T-helper 1 cell treated with Interleukin-12 subunit alpha and Interleukin-12 subunit beta and Interleukin-4 antibody, amounts not matched to agents 30 ng/mL and 1 ng/mL, for 36 hours (primary cell): ENCODE measurements at regions not wholly inside any gene's neighbourhood (a gene's known extent, or its start where the extent isn't known, plus 50 kb on each side); places are given as distances from the start of the nearest gene placed in this dataset.
"Not testable (repeated sequence)": the region's sequence is repeated elsewhere in the genome, so short reads cannot be mapped to it uniquely, and the experiment has no call there.

Source experiments
- intact Hi-C: fragments of 100-400 bp; cut with micrococcal nuclease; formaldehyde crosslinking; loops from one replicate; pipeline ENCODE4 v1.15.1; 2024

DNA sequence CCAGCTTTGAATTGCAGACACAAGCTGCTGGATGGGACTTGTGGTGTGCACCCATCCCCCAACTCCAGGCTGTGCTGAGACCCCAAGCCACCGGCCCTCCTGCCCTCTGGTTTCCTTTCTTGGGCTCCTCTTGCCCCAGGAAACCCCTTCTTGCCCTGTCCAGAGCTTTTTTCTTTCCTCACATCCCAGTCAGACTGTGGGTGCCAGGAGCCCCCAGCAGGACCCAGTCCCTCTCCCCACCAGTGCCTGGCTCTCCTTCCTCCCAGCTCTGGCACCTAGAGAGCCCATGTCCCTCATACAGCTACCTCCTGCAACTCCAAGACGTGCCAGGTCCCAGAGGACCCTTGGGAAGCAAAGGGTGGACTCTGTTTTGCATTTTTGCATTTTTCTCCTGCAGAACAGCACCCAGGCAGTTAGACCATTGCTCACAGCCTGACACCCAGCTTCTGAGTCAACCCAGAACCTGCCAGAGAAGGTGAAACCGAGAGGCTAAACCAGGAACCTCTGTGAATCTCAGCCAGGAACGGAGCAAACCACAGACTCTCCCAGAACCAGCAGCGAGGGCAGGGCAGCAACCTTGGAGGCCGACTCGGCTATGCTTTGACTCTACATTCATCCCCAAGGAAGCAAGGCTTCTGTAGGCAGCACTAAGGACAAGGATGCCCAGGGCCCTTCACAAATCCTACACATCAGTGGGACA is 221.1 kb downstream of the ANAPC1 start:
- intact Hi-C loops, result loop anchor here (2.0 to 5.0 kb wide), 3 partner anchors 28 to 36 kb away; no protein-coding TSS in a partner anchor

DNA sequence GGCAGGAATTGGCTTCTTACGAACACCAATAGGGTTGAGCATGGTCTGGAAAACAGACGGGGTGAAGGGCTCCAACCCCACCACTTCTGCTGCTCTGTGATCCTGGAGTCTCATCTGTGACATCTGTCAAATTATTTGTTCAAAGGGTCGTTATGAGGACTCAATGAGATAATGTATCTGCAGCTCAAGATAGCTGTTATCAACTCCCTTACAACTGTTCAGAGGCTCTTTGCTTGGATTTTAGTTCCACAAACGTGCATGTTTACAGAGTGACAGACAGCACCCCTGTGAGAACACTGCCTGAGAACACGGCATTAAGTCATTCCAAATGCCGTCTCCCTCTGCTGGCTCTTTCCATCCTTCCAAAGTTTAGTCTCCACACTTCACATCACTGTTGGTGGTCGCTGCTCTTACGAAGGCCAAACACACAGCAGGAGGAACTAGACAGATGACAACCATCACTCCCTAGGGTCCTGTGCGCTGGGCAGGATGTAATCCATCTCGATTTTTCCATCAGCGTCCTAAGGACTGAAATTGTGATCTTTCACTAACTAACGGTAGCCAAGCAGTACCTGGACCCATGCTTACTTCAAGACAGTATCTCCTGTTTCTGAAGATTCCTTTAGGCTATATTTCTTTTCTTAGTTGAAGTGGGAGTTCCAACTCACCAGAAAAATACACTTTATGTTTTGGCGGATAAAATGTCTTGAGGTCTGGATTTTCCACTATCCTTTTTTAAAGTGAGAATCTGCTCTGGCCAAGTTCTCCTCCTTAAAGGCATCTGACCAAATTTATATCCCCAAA is 220.3 kb downstream of the ANAPC1 start:
- intact Hi-C loops, result loop anchor here (2.0 to 5.0 kb wide), 3 partner anchors 29 to 37 kb away; no protein-coding TSS in a partner anchor

DNA sequence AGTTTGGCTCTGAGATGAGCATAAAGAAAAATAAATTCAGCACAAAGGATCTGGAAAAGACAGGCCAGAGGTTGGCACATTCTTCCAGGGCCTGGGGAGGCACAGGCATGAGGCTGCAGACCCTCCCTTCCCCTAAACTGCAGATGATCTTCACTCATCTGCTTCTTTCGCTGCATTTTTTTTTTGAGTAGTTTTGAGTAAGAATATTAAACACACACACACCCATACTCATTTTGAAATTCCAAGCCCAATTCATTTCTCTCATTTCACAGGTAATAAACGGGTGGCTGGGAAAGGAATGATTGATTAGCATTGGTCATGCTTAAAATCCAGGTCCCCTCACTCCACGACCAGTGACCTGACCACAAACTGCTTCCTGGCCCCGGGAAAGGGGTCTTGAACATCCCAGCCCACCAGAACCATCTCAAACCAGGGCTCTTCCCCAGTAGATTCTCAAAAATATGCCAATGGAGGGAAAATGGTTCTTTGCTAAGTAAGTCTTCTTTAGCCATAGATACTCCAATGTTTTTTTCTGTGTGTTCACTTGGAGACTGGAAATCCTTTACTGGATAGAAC is 219.6 kb downstream of the ANAPC1 start:
- intact Hi-C loops, result loop anchor here (5.0 kb wide), 1 partner anchor 33 kb away; no protein-coding TSS in a partner anchor

- intact Hi-C loops, result loop anchor here (5.0 kb wide), 1 partner anchor 548 kb away; no protein-coding TSS in a partner anchor
Measured at GRCh38 chr2:111665011-111665410, 219.0 kb downstream of the ANAPC1 start.

- intact Hi-C loops, result loop anchor here (5.0 kb wide), 1 partner anchor 548 kb away; no protein-coding TSS in a partner anchor
Measured at GRCh38 chr2:111665551-111666116, 218.4 kb downstream of the ANAPC1 start.

DNA sequence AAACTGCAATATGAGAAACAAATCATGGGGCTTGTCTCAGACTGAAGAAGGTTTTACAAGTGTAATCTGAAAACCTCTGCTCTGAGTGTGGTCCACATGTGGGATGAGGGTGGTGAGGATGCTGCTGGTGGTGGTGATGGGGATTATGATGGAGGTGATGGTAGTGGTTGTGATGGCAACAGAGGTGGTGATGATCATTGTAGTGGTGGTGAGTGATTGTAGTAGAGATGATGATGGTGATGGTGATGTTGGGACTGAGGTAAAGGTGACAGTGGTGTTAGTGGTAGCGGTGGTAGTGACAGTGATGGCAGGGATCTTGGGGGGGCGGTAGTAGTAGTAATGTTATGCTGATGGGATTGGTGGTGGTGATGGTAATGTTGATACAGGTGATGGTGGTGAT is 217.8 kb downstream of the ANAPC1 start:
- intact Hi-C loops, result loop anchor here (5.0 kb wide), 1 partner anchor 549 kb away; no protein-coding TSS in a partner anchor

DNA sequence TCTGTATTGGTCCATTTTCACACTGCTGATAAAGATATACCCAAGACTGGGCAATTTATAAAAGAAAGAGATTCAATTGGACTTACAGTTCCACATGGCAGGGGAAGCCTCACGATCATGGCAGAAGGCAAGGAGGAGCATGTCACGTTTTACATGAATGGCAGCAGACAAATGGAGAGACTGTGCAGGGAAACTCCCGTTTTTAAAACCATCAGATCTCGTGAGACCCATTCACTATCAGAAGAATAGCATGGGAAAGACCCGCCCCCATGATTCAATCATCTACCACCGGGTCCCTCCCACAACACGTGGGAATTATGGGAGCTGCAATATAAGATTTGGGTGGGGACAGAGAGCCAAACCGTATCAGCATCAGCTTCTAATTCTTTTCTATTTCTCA is 217.0 kb downstream of the ANAPC1 start:
- intact Hi-C loops, result loop anchor here (5.0 kb wide), 1 partner anchor 550 kb away; no protein-coding TSS in a partner anchor

DNA sequence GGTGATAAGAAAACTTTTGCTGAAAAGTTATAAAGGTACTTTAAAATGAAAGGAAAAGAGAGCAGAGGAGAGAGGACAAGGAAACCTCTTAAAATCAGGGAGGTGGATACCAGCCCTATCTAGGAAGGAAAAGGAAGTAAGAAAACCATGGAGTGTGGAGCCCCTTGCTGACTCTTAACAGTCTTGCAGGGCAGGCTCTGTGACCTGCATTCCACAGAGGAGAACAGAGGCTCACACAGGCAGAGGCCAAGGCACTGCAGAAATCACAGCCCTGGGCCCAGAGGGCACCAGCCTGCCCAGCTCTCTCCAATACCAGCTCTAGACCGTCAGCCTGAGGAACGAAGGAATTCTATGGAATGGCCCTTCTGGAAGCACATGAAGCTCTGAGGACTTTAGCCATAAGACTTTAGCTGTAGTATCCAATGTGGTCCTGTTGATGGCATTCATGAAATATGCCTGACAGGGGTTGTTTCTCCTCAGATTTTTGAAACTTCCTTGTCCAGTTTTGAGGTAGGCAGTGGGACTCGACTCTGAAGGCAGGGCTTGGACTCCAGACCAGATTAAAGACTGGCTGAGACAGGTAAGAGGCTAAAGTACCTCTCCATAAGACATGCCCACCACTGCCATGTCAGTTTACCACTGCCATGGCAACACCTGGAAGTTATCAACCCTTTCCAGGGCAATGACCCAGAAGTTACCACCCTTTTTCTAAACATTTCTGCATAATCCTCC is 216.3 kb downstream of the ANAPC1 start:
- intact Hi-C loops, result loop anchor here (5.0 kb wide), 1 partner anchor 550 kb away; no protein-coding TSS in a partner anchor

GRCh38 chr2:111668274-111668616 is 215.7 kb downstream of the ANAPC1 start:
- intact Hi-C loops, result loop anchor here (5.0 kb wide), 1 partner anchor 551 kb away; no protein-coding TSS in a partner anchor

- intact Hi-C loops, result loop anchor here (5.0 kb wide), 1 partner anchor 551 kb away; no protein-coding TSS in a partner anchor
Measured at GRCh38 chr2:111668741-111669140, 215.3 kb downstream of the ANAPC1 start.

GRCh38 chr2:111669928-111670695 is 213.9 kb downstream of the ANAPC1 start:
- intact Hi-C loops, result loop anchor here (5.0 kb wide), 1 partner anchor 553 kb away; no protein-coding TSS in a partner anchor

DNA sequence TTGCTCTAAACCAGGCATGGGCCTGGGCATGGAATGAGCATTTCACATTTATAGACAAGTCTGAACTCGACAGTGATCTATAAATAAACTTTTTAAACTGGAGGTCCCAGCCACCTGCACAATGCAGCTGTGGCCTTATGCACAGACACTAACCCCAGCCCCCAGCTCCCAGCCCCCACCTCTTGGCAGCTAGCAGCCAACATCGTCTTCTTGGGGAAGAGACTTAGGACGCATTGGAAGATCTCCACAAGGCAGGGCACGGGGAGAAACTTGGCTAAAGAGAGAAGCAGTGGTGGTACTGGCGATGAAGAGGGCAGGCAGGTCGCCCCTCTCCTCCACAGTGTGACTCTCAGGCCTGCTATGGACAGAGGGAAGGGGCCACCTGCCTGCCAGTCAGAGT is 213.2 kb downstream of the ANAPC1 start:
- intact Hi-C loops, result no loop called here

DNA sequence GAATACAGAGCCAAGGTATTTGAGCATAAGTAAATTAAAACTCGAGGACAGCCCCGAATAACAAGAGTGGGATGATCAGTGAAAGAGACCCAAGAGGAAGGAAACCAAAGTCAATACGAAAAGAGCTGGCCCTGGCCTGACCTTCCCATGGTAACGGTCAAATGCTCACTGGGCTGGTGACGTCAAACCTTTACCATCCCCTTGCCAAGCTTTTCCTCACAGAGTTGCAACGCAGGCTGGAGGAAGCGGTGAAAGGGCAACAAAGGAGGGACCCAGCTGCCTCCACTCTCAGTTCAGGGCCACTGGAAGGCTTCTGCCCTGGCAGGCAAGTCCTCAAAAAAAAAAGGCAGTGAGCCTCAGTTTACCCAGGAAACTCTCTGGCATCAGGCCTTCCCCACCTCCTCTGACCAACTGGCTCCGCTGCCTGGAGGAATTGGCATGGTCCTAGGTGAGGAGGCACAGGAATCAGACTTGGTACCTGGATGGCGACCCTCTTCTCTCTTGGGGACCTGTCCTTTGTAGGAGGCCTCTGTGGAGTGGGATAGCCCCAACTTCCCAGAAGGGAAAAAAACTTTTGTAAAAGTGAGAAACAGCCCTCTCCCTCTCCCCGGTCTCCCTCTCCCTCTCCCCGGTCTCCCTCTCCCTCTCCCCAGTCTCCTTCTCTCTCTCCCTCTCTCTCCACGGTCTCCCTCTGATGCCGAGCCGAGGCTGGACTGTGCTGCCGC is 212.4 kb downstream of the ANAPC1 start:
- intact Hi-C loops, result no loop called here

- intact Hi-C loops, result not testable (repeated sequence)
Measured at GRCh38 chr2:111672641-111673040, 211.4 kb downstream of the ANAPC1 start.

- intact Hi-C loops, result no loop called here
Measured at GRCh38 chr2:111673526-111673925, 210.5 kb downstream of the ANAPC1 start.

GRCh38 chr2:111675419-111676194 is 208.4 kb downstream of the ANAPC1 start:
- intact Hi-C loops, result no loop called here

GRCh38 chr2:111676291-111676822 is 207.6 kb downstream of the ANAPC1 start:
- intact Hi-C loops, result no loop called here

DNA sequence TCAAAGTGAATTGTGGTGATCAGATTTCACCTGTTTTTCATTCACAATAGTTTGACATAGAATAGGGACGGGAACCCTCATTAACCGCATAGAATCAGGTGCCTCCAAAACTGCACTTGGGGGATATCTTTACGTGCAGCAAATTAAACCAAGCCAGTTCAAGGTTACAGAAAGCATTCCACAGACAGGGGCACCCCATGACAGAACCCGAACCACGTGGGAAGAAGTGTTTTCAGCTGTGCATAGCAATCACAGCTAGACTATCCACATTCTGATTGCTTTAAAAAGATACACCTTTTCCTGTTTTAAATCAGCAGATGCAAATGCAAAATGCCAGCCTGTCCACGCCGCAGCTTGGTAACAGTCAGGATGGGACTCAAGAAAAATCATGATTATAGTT is 205.8 kb downstream of the ANAPC1 start:
- intact Hi-C loops, result no loop called here
